ENCODE measurements at regions not wholly inside any gene's neighbourhood (a gene's known extent, or its start where the extent isn't known, plus 50 kb on each side); places are given as distances from the start of the nearest gene placed in this dataset.

DNA sequence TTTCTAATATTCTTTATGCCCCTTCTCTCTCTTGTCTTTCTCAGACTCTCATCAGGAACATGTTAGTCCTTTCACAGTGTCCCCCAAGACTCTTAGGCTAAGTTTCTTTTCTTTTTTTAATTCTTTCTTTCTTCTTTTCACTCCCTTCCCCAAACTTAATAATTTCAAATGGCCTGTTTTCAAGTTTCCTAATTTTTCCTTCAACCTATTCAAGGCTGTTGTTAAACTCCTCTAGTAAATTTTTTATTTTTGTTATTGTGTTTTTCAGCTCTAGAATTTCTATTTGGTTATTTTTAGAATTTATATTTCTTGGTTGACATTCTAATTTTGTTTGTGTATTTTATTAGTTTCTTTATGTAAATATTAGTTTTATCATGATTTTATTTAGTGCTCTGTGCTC is 236.6 kb upstream of the GYPC start:
- Histone ChIP-seq H3K9me3 (replicated peaks; ENCODE audit: insufficient read depth, low read length) (no peaks in the 10 kb centered on the region), H3K4me1 (ENCODE audit: low read length) (no peaks in the 10 kb centered on the region), H4K20me1 (ENCODE audit: insufficient read depth, low read length) (no peaks in the 10 kb centered on the region), H3K9me2 (replicated peaks; ENCODE audit: insufficient read depth, low read length) (no peaks in the 10 kb centered on the region), H3K27ac (ENCODE audit: low read length) (no peak overlapping the region), H3K36me3 (replicated peaks; ENCODE audit: insufficient read depth, low read length) (no peaks in the 10 kb centered on the region), H2AFZ (ENCODE audit: low read length) (no peak overlapping the region), H3K4me2 (ENCODE audit: low read depth, low read length) (no peak overlapping the region), H3K27me3 (replicated peaks; ENCODE audit: insufficient read depth, low read length) (no peaks in the 10 kb centered on the region), H3K79me2 (ENCODE audit: low read length) (no peaks in the 10 kb centered on the region), H3F3A (ENCODE audit: insufficient read depth, low read length) (no peaks in the 10 kb centered on the region), H3K4me3 (ENCODE audit: low read length) (no peak overlapping the region), H3K9ac (ENCODE audit: low read length) (no peak overlapping the region)
- DNase-seq: no peak
- no peak for TF ChIP-seq EZH2phosphoT487 (IDR thresholded peaks at IDR 0.05; ENCODE audit: low read length)
- TF ChIP-seq EZH2 (optimal IDR thresholded peaks at IDR 0.05; ENCODE audit: low read depth, low read length): no peak
- TF ChIP-seq, protein P1, sequence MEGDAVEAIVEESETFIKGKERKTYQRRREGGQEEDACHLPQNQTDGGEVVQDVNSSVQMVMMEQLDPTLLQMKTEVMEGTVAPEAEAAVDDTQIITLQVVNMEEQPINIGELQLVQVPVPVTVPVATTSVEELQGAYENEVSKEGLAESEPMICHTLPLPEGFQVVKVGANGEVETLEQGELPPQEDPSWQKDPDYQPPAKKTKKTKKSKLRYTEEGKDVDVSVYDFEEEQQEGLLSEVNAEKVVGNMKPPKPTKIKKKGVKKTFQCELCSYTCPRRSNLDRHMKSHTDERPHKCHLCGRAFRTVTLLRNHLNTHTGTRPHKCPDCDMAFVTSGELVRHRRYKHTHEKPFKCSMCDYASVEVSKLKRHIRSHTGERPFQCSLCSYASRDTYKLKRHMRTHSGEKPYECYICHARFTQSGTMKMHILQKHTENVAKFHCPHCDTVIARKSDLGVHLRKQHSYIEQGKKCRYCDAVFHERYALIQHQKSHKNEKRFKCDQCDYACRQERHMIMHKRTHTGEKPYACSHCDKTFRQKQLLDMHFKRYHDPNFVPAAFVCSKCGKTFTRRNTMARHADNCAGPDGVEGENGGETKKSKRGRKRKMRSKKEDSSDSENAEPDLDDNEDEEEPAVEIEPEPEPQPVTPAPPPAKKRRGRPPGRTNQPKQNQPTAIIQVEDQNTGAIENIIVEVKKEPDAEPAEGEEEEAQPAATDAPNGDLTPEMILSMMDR (IDR thresholded peaks at IDR 0.05; ENCODE audit: low read length): no peak

DNA sequence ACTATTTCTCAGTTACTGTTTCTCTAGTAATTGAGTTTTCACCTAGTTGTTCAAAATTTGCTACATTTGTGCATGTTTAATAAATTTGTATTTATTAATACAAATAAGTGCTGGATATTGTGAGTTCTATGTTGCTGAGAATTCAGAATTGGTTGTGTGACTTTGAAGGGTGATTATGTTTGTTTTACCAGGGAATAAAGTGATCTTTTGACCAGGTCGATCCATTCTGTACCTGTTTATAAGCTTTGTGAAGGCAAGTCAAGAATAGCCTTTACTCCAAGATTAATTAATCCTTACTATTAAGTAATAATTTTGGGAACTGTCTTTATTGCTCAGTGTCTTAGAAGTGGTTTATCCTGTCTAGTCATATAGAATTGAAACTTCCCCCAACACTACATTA is 230.0 kb upstream of the GYPC start:
- no peak for DNase-seq
- Histone ChIP-seq H3K9ac (ENCODE audit: low read length) (no peak overlapping the region), H3F3A (ENCODE audit: insufficient read depth, low read length) (no peaks in the 10 kb centered on the region), H3K27me3 (replicated peaks; ENCODE audit: insufficient read depth, low read length) (no peaks in the 10 kb centered on the region), H4K20me1 (ENCODE audit: insufficient read depth, low read length) (no peaks in the 10 kb centered on the region), H3K27ac (ENCODE audit: low read length) (no peak overlapping the region), H3K9me3 (replicated peaks; ENCODE audit: insufficient read depth, low read length) (no peaks in the 10 kb centered on the region), H3K36me3 (replicated peaks; ENCODE audit: insufficient read depth, low read length) (no peaks in the 10 kb centered on the region), H3K9me2 (replicated peaks; ENCODE audit: insufficient read depth, low read length) (0 out of 2 replicates have a peak, but pooled peaks cover 3% of the 10 kb centered on the region), H2AFZ (ENCODE audit: low read length) (no peak overlapping the region), H3K4me1 (ENCODE audit: low read length) (no peaks in the 10 kb centered on the region), H3K79me2 (ENCODE audit: low read length) (no peaks in the 10 kb centered on the region), H3K4me3 (ENCODE audit: low read length) (no peak overlapping the region), H3K4me2 (ENCODE audit: low read depth, low read length) (no peak overlapping the region)
- TF ChIP-seq, protein P1 (IDR thresholded peaks at IDR 0.05; ENCODE audit: low read length): no peak
- no peak for TF ChIP-seq EZH2 (optimal IDR thresholded peaks at IDR 0.05; ENCODE audit: low read depth, low read length)
- TF ChIP-seq EZH2phosphoT487 (IDR thresholded peaks at IDR 0.05; ENCODE audit: low read length): no peak

DNA sequence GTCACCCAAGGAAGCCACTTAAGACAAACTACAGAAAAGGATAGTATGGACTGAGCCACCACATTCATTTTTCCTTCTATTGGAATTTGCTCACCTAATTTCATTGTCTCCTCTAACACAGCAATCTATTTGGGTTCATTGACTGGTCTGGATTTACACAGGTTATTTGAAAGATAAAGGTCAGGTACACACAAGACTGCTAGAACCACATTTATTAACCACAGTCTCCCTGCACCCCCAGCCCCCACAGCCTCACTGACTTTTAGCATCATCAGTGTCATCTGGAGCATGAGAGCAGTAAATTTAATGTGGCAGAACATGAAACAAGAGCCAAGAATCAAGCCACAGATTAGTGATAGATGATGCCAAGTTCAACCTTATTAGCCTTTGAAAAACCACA is 226.9 kb upstream of the GYPC start:
- no peaks in the 10 kb centered on the region for H3K27me3 ChIP-seq (replicated peaks; ENCODE audit: insufficient read depth, low read length)
- no peaks in the 10 kb centered on the region for H3K79me2 ChIP-seq (ENCODE audit: low read length)
- H3K4me3 ChIP-seq (ENCODE audit: low read length): no peak overlapping the region
- no peak overlapping the region for H3K4me2 ChIP-seq (ENCODE audit: low read depth, low read length)
- no peaks in the 10 kb centered on the region for H3K36me3 ChIP-seq (replicated peaks; ENCODE audit: insufficient read depth, low read length)
- TF ChIP-seq, protein P1 (IDR thresholded peaks at IDR 0.05; ENCODE audit: low read length): no peak
- TF ChIP-seq EZH2phosphoT487 (IDR thresholded peaks at IDR 0.05; ENCODE audit: low read length) (no peak), EZH2 (optimal IDR thresholded peaks at IDR 0.05; ENCODE audit: low read depth, low read length) (no peak)
- no peak overlapping the region for H2AFZ ChIP-seq (ENCODE audit: low read length)
- no peak overlapping the region for H3K27ac ChIP-seq (ENCODE audit: low read length)
- H3K9me2 ChIP-seq (replicated peaks; ENCODE audit: insufficient read depth, low read length): 0 out of 2 replicates have a peak, but pooled peaks cover 3% of the 10 kb centered on the region
- H3K9me3 ChIP-seq (replicated peaks; ENCODE audit: insufficient read depth, low read length): no peaks in the 10 kb centered on the region
- no peak overlapping the region for H3K9ac ChIP-seq (ENCODE audit: low read length)
- H3F3A ChIP-seq (ENCODE audit: insufficient read depth, low read length): no peaks in the 10 kb centered on the region
- no peak for DNase-seq
- H4K20me1 ChIP-seq (ENCODE audit: insufficient read depth, low read length): no peaks in the 10 kb centered on the region
- H3K4me1 ChIP-seq (ENCODE audit: low read length): no peaks in the 10 kb centered on the region
